GM19351 (cell line): ENCODE measurements at regions not wholly inside any gene's neighbourhood (a gene's known extent, or its start where the extent isn't known, plus 50 kb on each side); places are given as distances from the start of the nearest gene placed in this dataset.
A peak's percentile ranks its signal among the peaks of the same experiment; 100 is the strongest.
"Not testable (repeated sequence)": the region's sequence is repeated elsewhere in the genome, so short reads cannot be mapped to it uniquely, and the experiment has no call there.

ENCODE experiments used
- ATAC-seq: cut with Tn5 transposase; IDR thresholded peaks from one replicate; pipeline ENCODE4 v1.9.1; 2021; ENCODE audit warnings: mild to moderate bottlenecking, moderate library complexity; ENCODE audit not compliant: unreplicated experiment

- ATAC-seq, result no peak
Observed at GRCh38 chr1:182331387-182331786, 60.2 kb downstream of the GLUL start.

- ATAC-seq, result no peak
Observed at GRCh38 chr1:182330303-182330702, 61.3 kb downstream of the GLUL start.

- ATAC-seq, result no peak
Observed at GRCh38 chr1:182329471-182329870, 62.1 kb downstream of the GLUL start.

GRCh38 chr1:182328591-182328990 is 63.0 kb downstream of the GLUL start:
- no peak for ATAC-seq

- no peak for ATAC-seq
Observed at GRCh38 chr1:182325339-182325738, 66.3 kb downstream of the GLUL start.

GRCh38 chr1:182321532-182321931 is 70.1 kb downstream of the GLUL start:
- not testable (repeated sequence) for ATAC-seq

- ATAC-seq, result no peak
Observed at GRCh38 chr1:182317611-182318161, 73.9 kb downstream of the GLUL start.

GRCh38 chr1:182316454-182316853 is 75.1 kb downstream of the GLUL start:
- not testable (repeated sequence) for ATAC-seq

GRCh38 chr1:182315167-182315556 is 76.4 kb downstream of the GLUL start:
- no peak for ATAC-seq

GRCh38 chr1:182309631-182310351 is 81.8 kb downstream of the GLUL start:
- ATAC-seq, result no peak

GRCh38 chr1:182308826-182309225 is 82.8 kb downstream of the GLUL start:
- ATAC-seq, result no peak

GRCh38 chr1:182307486-182307885 is 84.1 kb downstream of the GLUL start:
- not testable (repeated sequence) for ATAC-seq

- ATAC-seq, result no peak
Observed at GRCh38 chr1:182305861-182306260, 85.7 kb downstream of the GLUL start.

GRCh38 chr1:182304627-182305026 is 87.0 kb downstream of the GLUL start:
- ATAC-seq, result no peak

GRCh38 chr1:182304218-182304617 is 87.4 kb downstream of the GLUL start:
- no peak for ATAC-seq

GRCh38 chr1:182303778-182304177 is 87.8 kb downstream of the GLUL start:
- peak; percentile 67 for ATAC-seq

- no peak for ATAC-seq
Observed at GRCh38 chr1:182301467-182302198, 90.0 kb downstream of the GLUL start.

GRCh38 chr1:182301026-182301436 is 90.6 kb downstream of the GLUL start:
- no peak for ATAC-seq

GRCh38 chr1:182299728-182300616 is 91.6 kb downstream of the GLUL start:
- no peak for ATAC-seq

GRCh38 chr1:182299054-182299727 is 92.4 kb downstream of the GLUL start:
- not testable (repeated sequence) for ATAC-seq
